ENCODE measurements at regions not wholly inside any gene's neighbourhood (a gene's known extent, or its start where the extent isn't known, plus 50 kb on each side); places are given as distances from the start of the nearest gene placed in this dataset.

DNA sequence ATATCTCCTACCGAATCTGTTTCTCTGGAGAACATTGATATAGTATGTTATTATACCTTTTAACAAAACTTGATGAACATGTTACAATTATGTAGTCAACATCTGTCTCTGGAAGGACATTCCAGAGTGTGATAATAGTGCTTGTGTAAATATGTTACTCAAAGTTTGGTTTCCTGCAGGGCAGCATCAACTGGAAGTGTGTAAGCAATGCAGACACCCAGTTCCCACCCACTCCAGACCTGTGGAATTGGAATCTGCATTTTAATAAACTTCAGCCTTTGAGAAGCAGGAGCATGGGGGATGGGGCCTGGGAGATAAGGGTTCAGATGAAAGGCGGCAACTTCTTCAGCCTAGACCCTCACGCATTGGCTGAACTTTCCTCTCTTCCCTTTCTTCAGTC, 398.9 kb downstream of the RND3 start:
- TF ChIP-seq TAF1 (IDR thresholded peaks at IDR 0.05; ENCODE audit: borderline replicate concordance, low read depth, low read length) (no peak), POLR2A (IDR thresholded peaks at IDR 0.05; ENCODE audit: low read depth, low read length) (no peak)
